ENCODE measurements at regions not wholly inside any gene's neighbourhood (a gene's known extent, or its start where the extent isn't known, plus 50 kb on each side); places are given as distances from the start of the nearest gene placed in this dataset.

DNA sequence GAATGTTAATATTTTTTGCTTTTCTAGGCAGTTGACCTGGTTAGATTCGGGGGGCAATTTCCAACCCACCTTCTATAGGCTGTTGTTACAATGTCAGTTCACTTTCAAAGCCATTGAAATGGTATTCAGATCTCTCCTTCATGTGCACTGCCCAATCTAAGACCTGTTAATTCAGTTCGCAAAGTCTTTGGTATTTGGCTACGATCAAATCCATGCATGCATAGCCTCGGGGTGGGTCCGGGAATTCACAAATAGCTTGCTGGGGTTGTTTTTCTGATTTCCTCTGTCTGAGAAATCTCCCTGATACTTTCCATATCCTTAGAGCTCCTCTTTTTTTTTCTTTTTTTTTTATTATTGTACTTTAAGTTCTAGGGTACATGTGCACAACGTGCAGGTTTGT is 252.6 kb upstream of the SPAG17 start:
- TF ChIP-seq EP300 (IDR thresholded peaks at IDR 0.05), result no peak
- TF ChIP-seq CTCF (IDR thresholded peaks at IDR 0.05), result no peak
- TF ChIP-seq POLR2A (IDR thresholded peaks at IDR 0.05), result no peak
- Histone ChIP-seq H3K27me3 (no peaks in the 10 kb centered on the region), H3K9me3 (no peaks in the 10 kb centered on the region), H3K36me3 (no peaks in the 10 kb centered on the region), H3K4me1 (no peaks in the 10 kb centered on the region), H3K4me3 (no peak overlapping the region), H3K27ac (no peak overlapping the region)
- DNase-seq (ENCODE audit: low spot score in 2 of 2), result no peak
- 87 to 91% methylated on average over 6 of the region's 6 CpGs for WGBS, 2 donors

GRCh38 chr1:118429856-118430255 is 244.8 kb upstream of the SPAG17 start:
- H3K27me3 ChIP-seq, result no peaks in the 10 kb centered on the region
- H3K4me1 ChIP-seq, result no peaks in the 10 kb centered on the region
- no peaks in the 10 kb centered on the region for H3K9me3 ChIP-seq
- H3K27ac ChIP-seq, result no peak overlapping the region
- 93 to 94% methylated on average over 4 of the region's 4 CpGs for WGBS, 2 donors
- no peak overlapping the region for H3K4me3 ChIP-seq
- DNase-seq (ENCODE audit: low spot score in 2 of 2), result no peak
- TF ChIP-seq CTCF (IDR thresholded peaks at IDR 0.05) (no peak), EP300 (IDR thresholded peaks at IDR 0.05) (no peak), POLR2A (IDR thresholded peaks at IDR 0.05) (no peak)
- no peaks in the 10 kb centered on the region for H3K36me3 ChIP-seq

GRCh38 chr1:118421868-118422350 is 236.9 kb upstream of the SPAG17 start:
- TF ChIP-seq EP300 (IDR thresholded peaks at IDR 0.05), result no peak
- no peak for TF ChIP-seq CTCF (IDR thresholded peaks at IDR 0.05)
- no peak overlapping the region for H3K27ac ChIP-seq
- DNase-seq (ENCODE audit: low spot score in 2 of 2), result no peak
- H3K4me3 ChIP-seq, result no peak overlapping the region
- 93 to 96% methylated on average over 4 of the region's 4 CpGs for WGBS, 2 donors
- no peaks in the 10 kb centered on the region for H3K9me3 ChIP-seq
- no peaks in the 10 kb centered on the region for H3K36me3 ChIP-seq
- H3K4me1 ChIP-seq, result no peaks in the 10 kb centered on the region
- H3K27me3 ChIP-seq, result no peaks in the 10 kb centered on the region

GRCh38 chr1:118404024-118404423 is 219.0 kb upstream of the SPAG17 start:
- 100% methylated on average over 1 of the region's 1 CpG for WGBS, 2 donors
- Histone ChIP-seq H3K27me3 (no peaks in the 10 kb centered on the region), H3K36me3 (no peaks in the 10 kb centered on the region), H3K27ac (no peak overlapping the region), H3K4me3 (no peak overlapping the region), H3K9me3 (peaks cover 0 to 14% (median 0%) of the 10 kb centered on the region in 4 donors), H3K4me1 (no peaks in the 10 kb centered on the region)
- no peak for TF ChIP-seq CTCF (IDR thresholded peaks at IDR 0.05)
- TF ChIP-seq EP300 (IDR thresholded peaks at IDR 0.05), result no peak
- no peak for TF ChIP-seq POLR2A (IDR thresholded peaks at IDR 0.05)
- no peak for DNase-seq (ENCODE audit: low spot score in 2 of 2)

GRCh38 chr1:118397496-118397859 is 212.4 kb upstream of the SPAG17 start:
- TF ChIP-seq POLR2A (IDR thresholded peaks at IDR 0.05), result no peak
- no peak for TF ChIP-seq EP300 (IDR thresholded peaks at IDR 0.05)
- no peak for TF ChIP-seq CTCF (IDR thresholded peaks at IDR 0.05)
- H3K4me3 ChIP-seq, result no peak overlapping the region
- WGBS, 2 donors, result 70 to 80% methylated on average over 2 of the region's 2 CpGs
- H3K27me3 ChIP-seq, result no peaks in the 10 kb centered on the region
- H3K36me3 ChIP-seq, result no peaks in the 10 kb centered on the region
- no peaks in the 10 kb centered on the region for H3K9me3 ChIP-seq
- no peaks in the 10 kb centered on the region for H3K4me1 ChIP-seq
- no peak overlapping the region for H3K27ac ChIP-seq
- DNase-seq (ENCODE audit: low spot score in 2 of 2), result no peak
